ENCODE measurements at regions not wholly inside any gene's neighbourhood (a gene's known extent, or its start where the extent isn't known, plus 50 kb on each side); places are given as distances from the start of the nearest gene placed in this dataset.

GRCh38 chr4:184328022-184328736, 110.5 kb upstream of the ENPP6 start:
- DNase-seq (no peak), ATAC-seq (no peak)
- no peaks in the 10 kb centered on the region for H3K9me3 ChIP-seq
- no peaks in the 10 kb centered on the region for H3K36me3 ChIP-seq
- H3K4me3 ChIP-seq = no peak overlapping the region
- intact Hi-C loops (cut with DNase I) = no loop called here
- no peaks in the 10 kb centered on the region for H3K27me3 ChIP-seq
- H3K27ac ChIP-seq = peak overlapping the region in 1 of 2 donors; percentile 84
- no peak for TF ChIP-seq CTCF (IDR thresholded peaks at IDR 0.05)
- H3K4me1 ChIP-seq = peaks cover 0 to 54% of the 10 kb centered on the region in 2 donors

- TF ChIP-seq CTCF (IDR thresholded peaks at IDR 0.05) = no peak
These were observed 107.3 kb upstream of the ENPP6 start for GRCh38 chr4:184324939-184325477.

GRCh38 chr4:184322328-184323025, 104.8 kb upstream of the ENPP6 start:
- Histone ChIP-seq H3K4me3 (no peak overlapping the region), H3K27ac (no peak overlapping the region), H3K4me1 (peaks cover 0 to 3% of the 10 kb centered on the region in 2 donors), H3K36me3 (no peaks in the 10 kb centered on the region), H3K9me3 (no peaks in the 10 kb centered on the region), H3K27me3 (no peaks in the 10 kb centered on the region)
- ATAC-seq (no peak), DNase-seq (no peak)
- intact Hi-C loops (cut with DNase I) = no loop called here
- no peak for TF ChIP-seq CTCF (IDR thresholded peaks at IDR 0.05)

More at GRCh38 chr4:184324939-184325477, 107.3 kb upstream of the ENPP6 start:
- H3K9me3 ChIP-seq = no peaks in the 10 kb centered on the region
- H3K4me1 ChIP-seq = peaks cover 0 to 23% of the 10 kb centered on the region in 2 donors
- intact Hi-C loops (cut with DNase I) = no loop called here
- H3K36me3 ChIP-seq = no peaks in the 10 kb centered on the region
- no peak overlapping the region for H3K4me3 ChIP-seq
- no peaks in the 10 kb centered on the region for H3K27me3 ChIP-seq
- no peak for ATAC-seq
- H3K27ac ChIP-seq = no peak overlapping the region
- no peak for DNase-seq

GRCh38 chr4:184320631-184321030, 103.0 kb upstream of the ENPP6 start:
- no peak for DNase-seq
- Histone ChIP-seq H3K9me3 (no peaks in the 10 kb centered on the region), H3K4me1 (peaks cover 0 to 10% of the 10 kb centered on the region in 2 donors), H3K27me3 (no peaks in the 10 kb centered on the region), H3K4me3 (no peak overlapping the region), H3K27ac (no peak overlapping the region), H3K36me3 (no peaks in the 10 kb centered on the region)
- intact Hi-C loops (cut with DNase I) = no loop called here
- no peak for ATAC-seq
- no peak for TF ChIP-seq CTCF (IDR thresholded peaks at IDR 0.05)

- no peak for TF ChIP-seq CTCF (IDR thresholded peaks at IDR 0.05)
- DNase-seq (no peak), ATAC-seq (no peak)
- H3K4me1 ChIP-seq = peaks cover 0 to 23% of the 10 kb centered on the region in 2 donors
- H3K36me3 ChIP-seq = no peaks in the 10 kb centered on the region
- intact Hi-C loops (cut with DNase I) = no loop called here
- H3K4me3 ChIP-seq = no peak overlapping the region
- H3K27me3 ChIP-seq = no peaks in the 10 kb centered on the region
- no peak overlapping the region for H3K27ac ChIP-seq
- H3K9me3 ChIP-seq = no peaks in the 10 kb centered on the region
These were observed 101.2 kb upstream of the ENPP6 start for GRCh38 chr4:184318852-184319251.

Measured in left lung (tissue), 4 donors.